Right lobe of liver (tissue), 6 donors: ENCODE measurements at regions not wholly inside any gene's neighbourhood (a gene's known extent, or its start where the extent isn't known, plus 50 kb on each side); places are given as distances from the start of the nearest gene placed in this dataset.
"Not testable (repeated sequence)": the region's sequence is repeated elsewhere in the genome, so short reads cannot be mapped to it uniquely, and the experiment has no call there.

Experiments
- ATAC-seq, 4 donors: fragments of 200-7000 bp; cut with Tn5 transposase; one replicate each; pipeline ENCODE4 v1.9.1; 2020; ENCODE audit warnings: mild to moderate bottlenecking in 4 of 4, moderate library complexity in 4 of 4
- DNase-seq, 3 donors: peaks; one replicate each; pipeline ENCODE4 v3.0.0-alpha.2; 2020
- H3K27ac ChIP-seq, 3 donors: fragments of 200-600 bp; one replicate each; pipeline ENCODE4 v1.8.0; 2022
- H3K27me3 ChIP-seq, 2 donors: fragments of 200-600 bp; one replicate each; pipeline ENCODE4 v1.8.0; 2022
- H3K36me3 ChIP-seq, 4 donors: fragments of 200-600 bp; sonication (generic) in 1 of 4; one replicate each; pipeline versions ENCODE4 v1.5.1 to v1.8.0; 2017 to 2022; ENCODE audit warnings: control low read depth in 1 of 4
- H3K4me1 ChIP-seq, 4 donors: fragments of 200-600 bp; sonication (generic) in 1 of 4; one replicate each; pipeline versions ENCODE4 v1.5.1 to v1.8.0; 2017 to 2022; ENCODE audit warnings: control low read depth in 1 of 4
- H3K4me3 ChIP-seq, 3 donors: fragments of 200-600 bp; one replicate each; pipeline ENCODE4 v1.8.0; 2022
- H3K9me3 ChIP-seq, 4 donors: fragments of 200-600 bp; sonication (generic) in 1 of 4; one replicate each; pipeline versions ENCODE4 v1.5.1 to v1.8.0; 2017 to 2022; ENCODE audit warnings: control low read depth in 1 of 4
- POLR2A ChIP-seq: fragments of 450-650 bp; IDR thresholded peaks from one replicate; pipeline ENCODE4 v1.6.1; 2017; ENCODE audit warnings: antibody characterized with exemption, mild to moderate bottlenecking
- WGBS: methylation state at CpG from one replicate; pipeline ENCODE4 v1.1.6; 2018; ENCODE audit warnings: low coverage, low lambda C conversion rate; ENCODE audit not compliant: insufficient coverage; ENCODE audit errors: missing lambda C conversion rate; 5-methylcytosine and 5-hydroxymethylcytosine counted together
- intact Hi-C, 2 donors: fragments of 100-400 bp; cut with DNase I; formaldehyde crosslinking; loops; one replicate each; pipeline versions ENCODE4 v1.11.2 to v1.14.1; 2022
- TF ChIP-seq, protein P1 (sequence below), 4 donors: fragments of 200-600 bp in 3 of 4; fragments of 450-650 bp in 1 of 4; IDR thresholded peaks; one replicate each; pipeline versions ENCODE4 v1.5.1 to v1.8.0; 2016 to 2022; ENCODE audit warnings: antibody characterized with exemption in 4 of 4, mild to moderate bottlenecking in 2 of 4
- donor health status: DM: no; HTN: yes; CAD: no.
- donor health status: DM: no; HTN: no; CAD: no.
- donor health status: DM: no; HTN: no; CAD: no.
- donor health status: DM: no; HTN: yes; CAD: no.
- donor health status: DM: no; HTN: yes; CAD: no.

GRCh38 chr1:208731981-208732821 lies 488.0 kb upstream of the PLXNA2 start:
- no peaks in the 10 kb centered on the region for H3K27me3 ChIP-seq
- H3K27ac ChIP-seq: no peak overlapping the region
- no peaks in the 10 kb centered on the region for H3K9me3 ChIP-seq
- no peak for TF ChIP-seq POLR2A
- TF ChIP-seq, protein P1, sequence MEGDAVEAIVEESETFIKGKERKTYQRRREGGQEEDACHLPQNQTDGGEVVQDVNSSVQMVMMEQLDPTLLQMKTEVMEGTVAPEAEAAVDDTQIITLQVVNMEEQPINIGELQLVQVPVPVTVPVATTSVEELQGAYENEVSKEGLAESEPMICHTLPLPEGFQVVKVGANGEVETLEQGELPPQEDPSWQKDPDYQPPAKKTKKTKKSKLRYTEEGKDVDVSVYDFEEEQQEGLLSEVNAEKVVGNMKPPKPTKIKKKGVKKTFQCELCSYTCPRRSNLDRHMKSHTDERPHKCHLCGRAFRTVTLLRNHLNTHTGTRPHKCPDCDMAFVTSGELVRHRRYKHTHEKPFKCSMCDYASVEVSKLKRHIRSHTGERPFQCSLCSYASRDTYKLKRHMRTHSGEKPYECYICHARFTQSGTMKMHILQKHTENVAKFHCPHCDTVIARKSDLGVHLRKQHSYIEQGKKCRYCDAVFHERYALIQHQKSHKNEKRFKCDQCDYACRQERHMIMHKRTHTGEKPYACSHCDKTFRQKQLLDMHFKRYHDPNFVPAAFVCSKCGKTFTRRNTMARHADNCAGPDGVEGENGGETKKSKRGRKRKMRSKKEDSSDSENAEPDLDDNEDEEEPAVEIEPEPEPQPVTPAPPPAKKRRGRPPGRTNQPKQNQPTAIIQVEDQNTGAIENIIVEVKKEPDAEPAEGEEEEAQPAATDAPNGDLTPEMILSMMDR (IDR thresholded peaks at IDR 0.05): no peak
- no peak for DNase-seq
- no peak overlapping the region for H3K4me3 ChIP-seq
- intact Hi-C loops: no loop called here
- ATAC-seq: peak in 1 of 4 donors; percentile 28
- no peaks in the 10 kb centered on the region for H3K4me1 ChIP-seq
- no peaks in the 10 kb centered on the region for H3K36me3 ChIP-seq
- WGBS: 24% methylated on average over 4 of the region's 4 CpGs

GRCh38 chr1:208737161-208737560 lies 493.0 kb upstream of the PLXNA2 start:
- Histone ChIP-seq H3K4me3 (no peak overlapping the region), H3K27me3 (no peaks in the 10 kb centered on the region), H3K9me3 (no peaks in the 10 kb centered on the region), H3K4me1 (no peaks in the 10 kb centered on the region), H3K36me3 (no peaks in the 10 kb centered on the region), H3K27ac (no peak overlapping the region)
- DNase-seq (no peak), ATAC-seq (no peak)
- WGBS: 58% methylated on average over 4 of the region's 4 CpGs
- TF ChIP-seq, protein P1 (IDR thresholded peaks at IDR 0.05): no peak
- TF ChIP-seq POLR2A: no peak
- intact Hi-C loops: no loop called here

GRCh38 chr1:208737922-208738321 lies 493.7 kb upstream of the PLXNA2 start:
- Histone ChIP-seq H3K27me3 (no peaks in the 10 kb centered on the region), H3K36me3 (no peaks in the 10 kb centered on the region), H3K9me3 (no peaks in the 10 kb centered on the region), H3K27ac (no peak overlapping the region), H3K4me1 (no peaks in the 10 kb centered on the region), H3K4me3 (no peak overlapping the region)
- 80% methylated on average over 4 of the region's 4 CpGs for WGBS
- no peak for ATAC-seq
- DNase-seq: no peak
- TF ChIP-seq, protein P1 (IDR thresholded peaks at IDR 0.05): no peak
- no peak for TF ChIP-seq POLR2A
- intact Hi-C loops: no loop called here

- H3K36me3 ChIP-seq, intact Hi-C loops, ATAC-seq, H3K4me3 ChIP-seq, H3K27me3 ChIP-seq, H3K4me1 ChIP-seq, DNase-seq, H3K9me3 ChIP-seq, H3K27ac ChIP-seq: not testable (repeated sequence)
- 87% methylated on average over 7 of the region's 20 CpGs for WGBS
These were observed 495.5 kb upstream of the PLXNA2 start for GRCh38 chr1:208739636-208740035.

GRCh38 chr1:208741296-208741695 lies 497.1 kb upstream of the PLXNA2 start:
- no peak for ATAC-seq
- whole genome bisulfite sequencing: 77% methylated on average over 3 of the region's 3 CpGs
- H3K36me3 ChIP-seq: no peaks in the 10 kb centered on the region
- H3K27ac ChIP-seq: no peak overlapping the region
- intact Hi-C loops: no loop called here
- no peak for DNase-seq
- no peaks in the 10 kb centered on the region for H3K27me3 ChIP-seq
- TF ChIP-seq, protein P1 (IDR thresholded peaks at IDR 0.05): no peak
- no peak for TF ChIP-seq POLR2A
- no peaks in the 10 kb centered on the region for H3K4me1 ChIP-seq
- H3K4me3 ChIP-seq: no peak overlapping the region
- no peaks in the 10 kb centered on the region for H3K9me3 ChIP-seq
